Stimulated activated CD4-positive, alpha-beta T cell treated with anti-CD3 and anti-CD28 coated beads, Interleukin-15, amount 100 ng/mL, for 1 hour (primary cell): ENCODE measurements at regions not wholly inside any gene's neighbourhood (a gene's known extent, or its start where the extent isn't known, plus 50 kb on each side); places are given as distances from the start of the nearest gene placed in this dataset.

Source experiments
- DNase-seq, 2 donors: peaks; one replicate each; pipeline ENCODE4 v3.0.0-alpha.2; 2020; ENCODE audit warnings: low read depth in 1 of 2, low spot score in 1 of 2

- DNase-seq: no peak
Measured at GRCh38 chr18:32621034-32621433, 150.4 kb upstream of the GAREM1 start.

GRCh38 chr18:32618546-32618945, 147.9 kb upstream of the GAREM1 start:
- DNase-seq: no peak

- DNase-seq: no peak
Measured at GRCh38 chr18:32613821-32614220, 143.1 kb upstream of the GAREM1 start.

GRCh38 chr18:32612651-32613050, 142.0 kb upstream of the GAREM1 start:
- no peak for DNase-seq

- no peak for DNase-seq
Measured at GRCh38 chr18:32610176-32610575, 139.5 kb upstream of the GAREM1 start.

GRCh38 chr18:32607816-32608215, 137.1 kb upstream of the GAREM1 start:
- DNase-seq: no peak

- no peak for DNase-seq
Measured at GRCh38 chr18:32598144-32598543, 127.5 kb upstream of the GAREM1 start.

- no peak for DNase-seq
Measured at GRCh38 chr18:32596501-32596900, 125.8 kb upstream of the GAREM1 start.

- DNase-seq: no peak
Measured at GRCh38 chr18:32595832-32596231, 125.2 kb upstream of the GAREM1 start.

GRCh38 chr18:32588191-32588590, 117.5 kb upstream of the GAREM1 start:
- no peak for DNase-seq

- DNase-seq: no peak
Measured at GRCh38 chr18:32583431-32583830, 112.7 kb upstream of the GAREM1 start.

GRCh38 chr18:32582455-32582854, 111.8 kb upstream of the GAREM1 start:
- DNase-seq: no peak

GRCh38 chr18:32577561-32577960, 106.9 kb upstream of the GAREM1 start:
- DNase-seq: no peak

- DNase-seq: no peak
Measured at GRCh38 chr18:32576296-32576916, 105.7 kb upstream of the GAREM1 start.

- no peak for DNase-seq
Measured at GRCh38 chr18:32566960-32567359, 96.3 kb upstream of the GAREM1 start.

GRCh38 chr18:32553640-32554365, 83.1 kb upstream of the GAREM1 start:
- no peak for DNase-seq

GRCh38 chr18:32553174-32553573, 82.5 kb upstream of the GAREM1 start:
- no peak for DNase-seq

- peak; percentile 7 to 14 for DNase-seq
Measured at GRCh38 chr18:32552421-32553030, 81.8 kb upstream of the GAREM1 start.

GRCh38 chr18:32550963-32551362, 80.3 kb upstream of the GAREM1 start:
- no peak for DNase-seq

GRCh38 chr18:32549248-32550110, 78.8 kb upstream of the GAREM1 start:
- DNase-seq: peak in 1 of 2 donors; percentile 16

- DNase-seq: no peak
Measured at GRCh38 chr18:32548688-32549087, 78.0 kb upstream of the GAREM1 start.

- DNase-seq: no peak
Measured at GRCh38 chr18:32545631-32546030, 74.9 kb upstream of the GAREM1 start.
